HEK293 (cell line): ENCODE measurements at regions not wholly inside any gene's neighbourhood (a gene's known extent, or its start where the extent isn't known, plus 50 kb on each side); places are given as distances from the start of the nearest gene placed in this dataset.

Experiments
- CTCF ChIA-PET: fragments of 350-600 bp; formaldehyde crosslinking; extraction: SDS; loops from one replicate; lab custom pipeline; 2021; ENCODE audit warnings: antibody characterized with exemption; lab: Yijun Ruan, JAX
- POLR2A ChIA-PET: fragments of 300-600 bp; formaldehyde crosslinking; extraction: SDS; loops from one replicate; lab custom pipeline; 2020; ENCODE audit warnings: antibody characterized with exemption, inconsistent platforms; lab: Yijun Ruan, JAX
- H3K27ac ChIP-seq: fragments of 200-500 bp; sonication (Bioruptor generic); 2 replicates; pipeline ENCODE4 v1.5.1; 2014; ENCODE audit warnings: low read depth, low read length, control low read depth, inconsistent platforms; ENCODE audit errors: extremely low read depth
- H3K36me3 ChIP-seq, 2 experiments: fragments of 200-500 bp in 1 of 2; sonication (Bioruptor generic) in 1 of 2; 1 replicate in 1 of 2; 2 replicates in 1 of 2; pipeline ENCODE4 v1.5.1; 2014 to 2017; ENCODE audit warnings: inconsistent platforms in 2 of 2, low read length in 2 of 2; ENCODE audit not compliant: control insufficient read depth in 2 of 2, insufficient read depth in 1 of 2
- H3K4me1 ChIP-seq: fragments of 200-500 bp; sonication (Bioruptor generic); 2 replicates; pipeline ENCODE4 v1.5.1; 2014; ENCODE audit warnings: mild to moderate bottlenecking, low read length, inconsistent platforms; ENCODE audit not compliant: control insufficient read depth, insufficient read depth
- H3K4me3 ChIP-seq: 2 replicates; pipeline ENCODE4 v1.5.1; 2011; ENCODE audit warnings: low read depth, mild to moderate bottlenecking, control low read depth, low read length, moderate library complexity
- H3K9me3 ChIP-seq: fragments of 200-500 bp; sonication (Bioruptor generic); 2 replicates; pipeline ENCODE4 v1.5.1; 2014; ENCODE audit warnings: low read depth, low read length, inconsistent platforms; ENCODE audit not compliant: control insufficient read depth, insufficient read depth
- HOXD13 ChIP-seq: sonication (generic); formaldehyde crosslinking; IDR thresholded peaks from 2 replicates; pipeline ENCODE4 v1.8.0; 2022; ENCODE audit warnings: missing genetic modification reagents, borderline replicate concordance
- KLF1 ChIP-seq: fragments of 450-650 bp; formaldehyde crosslinking; IDR thresholded peaks from 2 replicates; pipeline ENCODE4 v1.5.1; 2016; ENCODE audit warnings: missing biosample characterization, missing genetic modification characterization
- KLF8 ChIP-seq: fragments of 450-650 bp; formaldehyde crosslinking; IDR thresholded peaks from 2 replicates; pipeline ENCODE4 v1.5.1; 2016; ENCODE audit warnings: missing biosample characterization, missing genetic modification characterization
- PRDM1 ChIP-seq: fragments of 450-650 bp; formaldehyde crosslinking; IDR thresholded peaks from 2 replicates; pipeline ENCODE4; 2016; ENCODE audit warnings: missing biosample characterization, missing genetic modification characterization
- SP3 ChIP-seq: fragments of 450-650 bp; formaldehyde crosslinking; IDR thresholded peaks from 2 replicates; pipeline ENCODE4 v1.5.1; 2016; ENCODE audit warnings: missing biosample characterization, missing genetic modification characterization
- YY2 ChIP-seq: fragments of 450-650 bp; formaldehyde crosslinking; IDR thresholded peaks from 2 replicates; pipeline ENCODE4 v1.5.1; 2016; ENCODE audit warnings: missing biosample characterization, missing genetic modification characterization
- ZBTB21 ChIP-seq: fragments of 450-650 bp; formaldehyde crosslinking; IDR thresholded peaks from 2 replicates; pipeline ENCODE4 v1.5.1; 2017; ENCODE audit warnings: missing biosample characterization, missing genetic modification characterization
- ZNF169 ChIP-seq: fragments of 450-650 bp; formaldehyde crosslinking; IDR thresholded peaks from 2 replicates; pipeline ENCODE4 v1.5.1; 2016; ENCODE audit warnings: missing biosample characterization, missing genetic modification characterization
- ZNF292 ChIP-seq: fragments of 450-650 bp; formaldehyde crosslinking; IDR thresholded peaks from 2 replicates; pipeline ENCODE4 v1.5.1; 2016; ENCODE audit warnings: low read depth, missing biosample characterization, missing genetic modification characterization, borderline replicate concordance
- ZNF311 ChIP-seq: fragments of 450-650 bp; formaldehyde crosslinking; IDR thresholded peaks from 2 replicates; pipeline ENCODE4 v1.5.1; 2017; ENCODE audit warnings: missing biosample characterization, missing genetic modification characterization, borderline replicate concordance
- ZNF335 ChIP-seq: fragments of 450-650 bp; formaldehyde crosslinking; conservative IDR thresholded peaks from 2 replicates; pipeline ENCODE4 v1.5.1; 2016; ENCODE audit warnings: missing biosample characterization, missing genetic modification characterization
- ZNF350 ChIP-seq: fragments of 450-650 bp; formaldehyde crosslinking; IDR thresholded peaks from 2 replicates; pipeline ENCODE4 v1.5.0; 2017; ENCODE audit warnings: missing biosample characterization, mild to moderate bottlenecking, missing genetic modification characterization
- ZNF544 ChIP-seq: fragments of 450-650 bp; formaldehyde crosslinking; IDR thresholded peaks from 2 replicates; pipeline ENCODE4 v1.5.0; 2017; ENCODE audit warnings: missing biosample characterization, missing genetic modification characterization
- ZNF585B ChIP-seq: fragments of 450-650 bp; formaldehyde crosslinking; IDR thresholded peaks from 2 replicates; pipeline ENCODE4 v1.5.1; 2016; ENCODE audit warnings: missing biosample characterization, missing genetic modification characterization
- ZNF664 ChIP-seq: fragments of 450-650 bp; formaldehyde crosslinking; IDR thresholded peaks from 2 replicates; pipeline ENCODE4 v1.5.1; 2016; ENCODE audit warnings: missing biosample characterization, missing genetic modification characterization
- TF ChIP-seq, protein P1 (sequence below): fragments of 450-650 bp; formaldehyde crosslinking; conservative IDR thresholded peaks from 2 replicates; pipeline ENCODE4 v1.5.1; 2016; ENCODE audit warnings: low read depth, missing biosample characterization, missing genetic modification characterization
- TF ChIP-seq, protein P2 (sequence below): fragments of 450-650 bp; formaldehyde crosslinking; IDR thresholded peaks from 2 replicates; pipeline ENCODE4 v1.5.1; 2016; ENCODE audit warnings: missing biosample characterization, missing genetic modification characterization
- TF ChIP-seq, protein P3 (sequence below): fragments of 450-650 bp; formaldehyde crosslinking; IDR thresholded peaks from 2 replicates; pipeline ENCODE4 v1.5.1; 2016; ENCODE audit warnings: missing biosample characterization, missing genetic modification characterization, low read depth
- TF ChIP-seq, protein P4 (sequence below): fragments of 450-650 bp; formaldehyde crosslinking; IDR thresholded peaks from 2 replicates; pipeline ENCODE4 v1.5.1; 2017; ENCODE audit warnings: missing biosample characterization, missing genetic modification characterization

DNA sequence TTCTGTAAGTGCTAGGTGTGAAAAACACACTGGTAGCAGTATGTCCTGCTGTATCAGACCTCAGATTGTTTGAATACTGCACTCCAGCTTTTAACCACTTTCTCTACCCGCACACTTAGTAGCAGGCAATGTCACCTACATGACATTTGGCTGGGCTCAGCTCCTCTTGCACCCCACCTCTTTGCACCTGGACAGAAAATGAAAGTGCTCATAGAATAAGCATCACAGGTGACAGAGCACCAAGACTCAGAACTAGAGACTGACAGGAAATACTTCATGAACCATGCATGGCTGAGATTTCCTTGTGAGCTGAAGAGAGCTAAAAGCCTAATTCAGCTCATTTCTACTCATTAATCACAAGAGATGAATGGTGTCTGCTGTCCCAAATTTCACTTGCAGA, 1014.2 kb upstream of the CDH8 start:
- H3K36me3 ChIP-seq, result no peaks in the 10 kb centered on the region
- no peaks in the 10 kb centered on the region for H3K9me3 ChIP-seq
- no peak overlapping the region for H3K27ac ChIP-seq
- no peak for TF ChIP-seq ZNF664 (tag by site-specific recombination)
- no peak for TF ChIP-seq ZNF335
- TF ChIP-seq ZNF585B, result no peak
- TF ChIP-seq ZNF350 (tag by site-specific recombination), result no peak
- TF ChIP-seq ZNF544 (tag by site-specific recombination), result no peak
- TF ChIP-seq KLF8, result no peak
- TF ChIP-seq ZNF169 (tag by site-specific recombination), result no peak
- TF ChIP-seq ZNF292 (tag by site-specific recombination), result no peak
- no peak for TF ChIP-seq ZNF311 (tag by site-specific recombination)
- TF ChIP-seq, protein P1, sequence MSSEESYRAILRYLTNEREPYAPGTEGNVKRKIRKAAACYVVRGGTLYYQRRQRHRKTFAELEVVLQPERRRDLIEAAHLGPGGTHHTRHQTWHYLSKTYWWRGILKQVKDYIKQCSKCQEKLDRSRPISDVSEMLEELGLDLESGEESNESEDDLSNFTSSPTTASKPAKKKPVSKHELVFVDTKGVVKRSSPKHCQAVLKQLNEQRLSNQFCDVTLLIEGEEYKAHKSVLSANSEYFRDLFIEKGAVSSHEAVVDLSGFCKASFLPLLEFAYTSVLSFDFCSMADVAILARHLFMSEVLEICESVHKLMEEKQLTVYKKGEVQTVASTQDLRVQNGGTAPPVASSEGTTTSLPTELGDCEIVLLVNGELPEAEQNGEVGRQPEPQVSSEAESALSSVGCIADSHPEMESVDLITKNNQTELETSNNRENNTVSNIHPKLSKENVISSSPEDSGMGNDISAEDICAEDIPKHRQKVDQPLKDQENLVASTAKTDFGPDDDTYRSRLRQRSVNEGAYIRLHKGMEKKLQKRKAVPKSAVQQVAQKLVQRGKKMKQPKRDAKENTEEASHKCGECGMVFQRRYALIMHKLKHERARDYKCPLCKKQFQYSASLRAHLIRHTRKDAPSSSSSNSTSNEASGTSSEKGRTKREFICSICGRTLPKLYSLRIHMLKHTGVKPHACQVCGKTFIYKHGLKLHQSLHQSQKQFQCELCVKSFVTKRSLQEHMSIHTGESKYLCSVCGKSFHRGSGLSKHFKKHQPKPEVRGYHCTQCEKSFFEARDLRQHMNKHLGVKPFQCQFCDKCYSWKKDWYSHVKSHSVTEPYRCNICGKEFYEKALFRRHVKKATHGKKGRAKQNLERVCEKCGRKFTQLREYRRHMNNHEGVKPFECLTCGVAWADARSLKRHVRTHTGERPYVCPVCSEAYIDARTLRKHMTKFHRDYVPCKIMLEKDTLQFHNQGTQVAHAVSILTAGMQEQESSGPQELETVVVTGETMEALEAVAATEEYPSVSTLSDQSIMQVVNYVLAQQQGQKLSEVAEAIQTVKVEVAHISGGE (tag by site-specific recombination), result no peak
- TF ChIP-seq, protein P2, sequence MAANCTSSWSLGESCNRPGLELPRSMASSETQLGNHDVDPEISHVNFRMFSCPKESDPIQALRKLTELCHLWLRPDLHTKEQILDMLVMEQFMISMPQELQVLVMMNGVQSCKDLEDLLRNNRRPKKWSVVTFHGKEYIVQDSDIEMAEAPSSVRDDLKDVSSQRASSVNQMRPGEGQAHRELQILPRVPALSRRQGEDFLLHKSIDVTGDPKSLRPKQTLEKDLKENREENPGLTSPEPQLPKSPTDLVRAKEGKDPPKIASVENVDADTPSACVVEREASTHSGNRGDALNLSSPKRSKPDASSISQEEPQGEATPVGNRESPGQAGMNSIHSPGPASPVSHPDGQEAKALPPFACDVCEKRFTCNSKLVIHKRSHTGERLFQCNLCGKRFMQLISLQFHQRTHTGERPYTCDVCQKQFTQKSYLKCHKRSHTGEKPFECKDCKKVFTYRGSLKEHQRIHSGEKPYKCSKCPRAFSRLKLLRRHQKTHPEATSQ (tag by site-specific recombination), result no peak
- TF ChIP-seq ZBTB21 (tag by site-specific recombination), result no peak
- TF ChIP-seq, protein P3, sequence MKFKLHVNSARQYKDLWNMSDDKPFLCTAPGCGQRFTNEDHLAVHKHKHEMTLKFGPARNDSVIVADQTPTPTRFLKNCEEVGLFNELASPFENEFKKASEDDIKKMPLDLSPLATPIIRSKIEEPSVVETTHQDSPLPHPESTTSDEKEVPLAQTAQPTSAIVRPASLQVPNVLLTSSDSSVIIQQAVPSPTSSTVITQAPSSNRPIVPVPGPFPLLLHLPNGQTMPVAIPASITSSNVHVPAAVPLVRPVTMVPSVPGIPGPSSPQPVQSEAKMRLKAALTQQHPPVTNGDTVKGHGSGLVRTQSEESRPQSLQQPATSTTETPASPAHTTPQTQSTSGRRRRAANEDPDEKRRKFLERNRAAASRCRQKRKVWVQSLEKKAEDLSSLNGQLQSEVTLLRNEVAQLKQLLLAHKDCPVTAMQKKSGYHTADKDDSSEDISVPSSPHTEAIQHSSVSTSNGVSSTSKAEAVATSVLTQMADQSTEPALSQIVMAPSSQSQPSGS (tag by site-specific recombination), result no peak
- TF ChIP-seq, protein P4, sequence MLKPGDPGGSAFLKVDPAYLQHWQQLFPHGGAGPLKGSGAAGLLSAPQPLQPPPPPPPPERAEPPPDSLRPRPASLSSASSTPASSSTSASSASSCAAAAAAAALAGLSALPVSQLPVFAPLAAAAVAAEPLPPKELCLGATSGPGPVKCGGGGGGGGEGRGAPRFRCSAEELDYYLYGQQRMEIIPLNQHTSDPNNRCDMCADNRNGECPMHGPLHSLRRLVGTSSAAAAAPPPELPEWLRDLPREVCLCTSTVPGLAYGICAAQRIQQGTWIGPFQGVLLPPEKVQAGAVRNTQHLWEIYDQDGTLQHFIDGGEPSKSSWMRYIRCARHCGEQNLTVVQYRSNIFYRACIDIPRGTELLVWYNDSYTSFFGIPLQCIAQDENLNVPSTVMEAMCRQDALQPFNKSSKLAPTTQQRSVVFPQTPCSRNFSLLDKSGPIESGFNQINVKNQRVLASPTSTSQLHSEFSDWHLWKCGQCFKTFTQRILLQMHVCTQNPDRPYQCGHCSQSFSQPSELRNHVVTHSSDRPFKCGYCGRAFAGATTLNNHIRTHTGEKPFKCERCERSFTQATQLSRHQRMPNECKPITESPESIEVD (tag by site-specific recombination), result no peak
- no peak for TF ChIP-seq YY2 (tag by site-specific recombination)
- TF ChIP-seq SP3, result no peak
- no peak for TF ChIP-seq KLF1
- no peak for TF ChIP-seq PRDM1 (tag by site-specific recombination)
- TF ChIP-seq HOXD13, result no peak
- ChIA-PET POLR2A (no interaction called here), CTCF (no interaction called here)
- H3K4me3 ChIP-seq, result no peak overlapping the region
- H3K4me1 ChIP-seq, result no peaks in the 10 kb centered on the region
